Endodermal cell (in vitro differentiated cells): ENCODE measurements at regions not wholly inside any gene's neighbourhood (a gene's known extent, or its start where the extent isn't known, plus 50 kb on each side); places are given as distances from the start of the nearest gene placed in this dataset.

Experiments used
- DNase-seq: peaks from one replicate; pipeline ENCODE4 v3.0.0-alpha.2; 2017
- H3K27ac ChIP-seq: 2 replicates; pipeline ENCODE4 v1.5.1; 2013; ENCODE audit warnings: mild to moderate bottlenecking, low read depth, low read length, moderate library complexity
- H3K27me3 ChIP-seq: 2 replicates; pipeline ENCODE4 v1.6.1; 2013; ENCODE audit warnings: mild to moderate bottlenecking, low read length, moderate library complexity; ENCODE audit not compliant: insufficient read depth, control insufficient read depth, poor library complexity, severe bottlenecking
- H3K36me3 ChIP-seq: 2 replicates; pipeline ENCODE4 v1.7.0; 2013; ENCODE audit warnings: mild to moderate bottlenecking, low read length, moderate library complexity; ENCODE audit not compliant: control insufficient read depth, insufficient read depth
- H3K4me1 ChIP-seq: one replicate; pipeline ENCODE4 v1.7.0; 2013; ENCODE audit warnings: low read length; ENCODE audit not compliant: control insufficient read depth, insufficient read depth
- H3K4me3 ChIP-seq: 2 replicates; pipeline ENCODE4 v1.5.1; 2013; ENCODE audit warnings: mild to moderate bottlenecking, low read length, moderate library complexity
- H3K9ac ChIP-seq: 2 replicates; pipeline ENCODE4 v1.6.1; 2013; ENCODE audit warnings: mild to moderate bottlenecking, low read length, moderate library complexity; ENCODE audit not compliant: poor library complexity, severe bottlenecking; ENCODE audit errors: extremely low read depth
- H3K9me3 ChIP-seq: 2 replicates; pipeline ENCODE4 v1.6.1; 2013; ENCODE audit warnings: mild to moderate bottlenecking, low read length, moderate library complexity; ENCODE audit not compliant: control insufficient read depth
- H3K27ac Mint-ChIP-seq: 2 replicates; pipeline ENCODE4 v1.8.0; 2020; ENCODE audit warnings: mixed read lengths
- H3K27me3 Mint-ChIP-seq: 2 replicates; pipeline ENCODE4 v1.8.0; 2021; ENCODE audit warnings: mild to moderate bottlenecking, mixed read lengths; ENCODE audit not compliant: insufficient read depth
- H3K36me3 Mint-ChIP-seq: 2 replicates; pipeline ENCODE4 v1.8.0; 2020; ENCODE audit warnings: low read depth, mixed read lengths
- H3K4me1 Mint-ChIP-seq: 2 replicates; pipeline ENCODE4 v1.8.0; 2020; ENCODE audit warnings: mixed read lengths
- H3K4me3 Mint-ChIP-seq: 2 replicates; pipeline ENCODE4 v1.8.0; 2020; ENCODE audit warnings: mild to moderate bottlenecking, moderate library complexity, mixed read lengths
- H3K9me3 Mint-ChIP-seq: 2 replicates; pipeline ENCODE4 v1.8.0; 2020; ENCODE audit warnings: mild to moderate bottlenecking, mixed read lengths
- CTCF ChIP-seq: fragments of 200-600 bp; sonication (generic); conservative IDR thresholded peaks from 2 replicates; pipeline ENCODE4 v1.5.0; 2021; ENCODE audit warnings: antibody characterized with exemption, mild to moderate bottlenecking
- WGBS, 2 experiments: methylation state at CpG; one replicate each; pipeline versions ENCODE4 v1.1.5 to v1.1.7; 2013; ENCODE audit warnings: missing lambda C conversion rate in 2 of 2, mixed read lengths in 1 of 2; ENCODE audit not compliant: insufficient coverage in 1 of 2, insufficient read length in 1 of 2; 5-methylcytosine and 5-hydroxymethylcytosine counted together

- Mint-ChIP-seq H3K27ac (no peak overlapping the region), H3K9me3 (no peaks in the 10 kb centered on the region), H3K36me3 (no peaks in the 10 kb centered on the region), H3K4me1 (peaks cover 9% of the 10 kb centered on the region), H3K27me3 (peaks cover 26% of the 10 kb centered on the region), H3K4me3 (no peak overlapping the region)
- no peak for DNase-seq
- Histone ChIP-seq H3K4me1 (no peaks in the 10 kb centered on the region), H3K36me3 (no peaks in the 10 kb centered on the region), H3K9ac (no peak overlapping the region), H3K4me3 (no peak overlapping the region), H3K9me3 (no peaks in the 10 kb centered on the region), H3K27ac (no peak overlapping the region), H3K27me3 (peaks cover 55% of the 10 kb centered on the region)
- no peak for TF ChIP-seq CTCF
- WGBS, 2 experiments: 86 to 88% methylated on average over 3 to 4 of the region's 4 CpGs
Observed at GRCh38 chr1:42038261-42038660, 114.9 kb upstream of the GUCA2B start.

- Mint-ChIP-seq H3K27ac (no peak overlapping the region), H3K4me1 (peaks cover 9% of the 10 kb centered on the region), H3K4me3 (no peak overlapping the region), H3K27me3 (peaks cover 33% of the 10 kb centered on the region), H3K9me3 (no peaks in the 10 kb centered on the region), H3K36me3 (no peaks in the 10 kb centered on the region)
- Histone ChIP-seq H3K27me3 (peaks cover 61% of the 10 kb centered on the region), H3K9ac (no peak overlapping the region), H3K4me1 (no peaks in the 10 kb centered on the region), H3K9me3 (no peaks in the 10 kb centered on the region), H3K36me3 (no peaks in the 10 kb centered on the region), H3K27ac (no peak overlapping the region), H3K4me3 (no peak overlapping the region)
- 75 to 90% methylated on average over 3 of the region's 3 CpGs for WGBS, 2 experiments
- no peak for TF ChIP-seq CTCF
- no peak for DNase-seq
Observed at GRCh38 chr1:42037586-42037985, 115.6 kb upstream of the GUCA2B start.

- Mint-ChIP-seq H3K4me3 (no peak overlapping the region), H3K27ac (no peak overlapping the region), H3K4me1 (peaks cover 9% of the 10 kb centered on the region), H3K9me3 (no peaks in the 10 kb centered on the region), H3K27me3 (peaks cover 37% of the 10 kb centered on the region), H3K36me3 (no peaks in the 10 kb centered on the region)
- Histone ChIP-seq H3K27me3 (peaks cover 66% of the 10 kb centered on the region), H3K4me3 (no peak overlapping the region), H3K27ac (no peak overlapping the region), H3K9me3 (no peaks in the 10 kb centered on the region), H3K9ac (no peak overlapping the region), H3K36me3 (no peaks in the 10 kb centered on the region), H3K4me1 (no peaks in the 10 kb centered on the region)
- no peak for TF ChIP-seq CTCF
- no peak for DNase-seq
- WGBS, 2 experiments: no CpG with 5 or more reads among the region's 1 CpG
Observed at GRCh38 chr1:42037161-42037560, 116.0 kb upstream of the GUCA2B start.
